Activated naive CD4-positive, alpha-beta T cell (primary cell): ENCODE measurements at regions not wholly inside any gene's neighbourhood (a gene's known extent, or its start where the extent isn't known, plus 50 kb on each side); places are given as distances from the start of the nearest gene placed in this dataset.
"Not testable (repeated sequence)": the region's sequence is repeated elsewhere in the genome, so short reads cannot be mapped to it uniquely, and the experiment has no call there.

Experiments
- DNase-seq, 4 experiments: peaks; one replicate each; lab custom pipeline; 2025; lab: John Stamatoyannopoulos, UW

DNA sequence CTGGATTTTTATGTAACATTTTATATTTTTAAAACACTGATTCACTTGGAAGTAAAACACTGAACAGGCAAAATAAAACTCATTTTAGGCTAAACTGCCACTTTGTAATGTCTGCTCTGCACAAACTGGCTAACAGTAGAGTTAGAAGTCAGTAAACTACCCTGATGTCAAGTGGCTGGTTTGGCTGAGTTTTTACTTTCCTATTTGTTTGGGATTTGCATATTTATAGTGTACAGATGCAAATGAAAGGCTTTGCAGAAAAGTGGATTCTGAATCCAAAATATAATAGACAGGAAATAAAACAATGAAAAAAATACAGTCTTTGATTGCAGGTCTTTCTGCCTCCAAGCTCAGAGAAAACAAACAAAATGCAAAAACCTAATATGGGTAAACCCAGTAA, 213.1 kb downstream of the CDH26 start:
- no peak for DNase-seq

GRCh38 chr20:60171738-60172137, 213.5 kb downstream of the CDH26 start:
- DNase-seq = no peak

- DNase-seq = no peak
These were observed 214.2 kb downstream of the CDH26 start for GRCh38 chr20:60172346-60172984.

- no peak for DNase-seq
These were observed 218.9 kb downstream of the CDH26 start for GRCh38 chr20:60177080-60177479.

GRCh38 chr20:60180986-60181385, 222.8 kb downstream of the CDH26 start:
- no peak for DNase-seq

GRCh38 chr20:60186412-60186811, 228.2 kb downstream of the CDH26 start:
- no peak for DNase-seq

DNA sequence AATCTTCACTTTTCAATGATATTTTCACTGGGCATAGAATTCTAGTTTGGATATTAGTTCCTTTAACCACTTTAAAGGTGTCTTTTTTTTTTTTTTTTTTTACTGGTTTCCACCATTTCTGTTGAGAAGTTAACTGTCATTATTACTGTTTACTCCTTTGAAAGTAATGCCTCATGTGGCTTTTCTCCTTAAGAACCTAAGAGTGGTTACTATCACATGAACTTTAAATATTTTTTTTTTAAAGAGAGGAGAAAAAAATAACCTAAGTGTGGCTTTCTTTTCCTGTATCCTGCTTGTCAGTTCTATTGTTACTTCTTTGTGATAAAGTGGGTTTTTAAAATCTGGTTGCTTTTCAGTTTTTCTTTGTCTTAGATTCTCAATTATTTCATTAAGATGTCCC, 229.5 kb downstream of the CDH26 start:
- no peak for DNase-seq

GRCh38 chr20:60191014-60191413, 232.8 kb downstream of the CDH26 start:
- no peak for DNase-seq

DNA sequence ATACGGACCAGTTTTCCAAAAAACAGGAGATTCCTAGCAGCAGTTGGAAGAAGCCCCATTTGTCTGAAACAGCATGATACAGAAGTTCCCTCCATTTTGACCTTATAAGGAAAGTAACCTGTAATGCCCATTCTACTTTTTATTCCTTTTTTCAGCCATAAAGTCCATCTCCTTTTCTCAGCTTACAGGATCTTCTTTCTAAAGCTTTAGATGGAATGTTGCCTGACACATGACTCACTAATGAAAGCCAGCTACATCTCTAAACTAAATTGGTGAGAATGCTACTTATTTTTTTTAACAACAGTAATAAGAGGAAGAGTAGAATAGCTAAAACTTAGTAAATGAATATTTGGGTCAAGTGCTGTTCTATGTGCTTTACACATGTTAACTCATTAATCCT, 234.1 kb downstream of the CDH26 start:
- DNase-seq = no peak

GRCh38 chr20:60199132-60199531, 240.9 kb downstream of the CDH26 start:
- not testable (repeated sequence) for DNase-seq

GRCh38 chr20:60199866-60200265, 241.6 kb downstream of the CDH26 start:
- DNase-seq = no peak

DNA sequence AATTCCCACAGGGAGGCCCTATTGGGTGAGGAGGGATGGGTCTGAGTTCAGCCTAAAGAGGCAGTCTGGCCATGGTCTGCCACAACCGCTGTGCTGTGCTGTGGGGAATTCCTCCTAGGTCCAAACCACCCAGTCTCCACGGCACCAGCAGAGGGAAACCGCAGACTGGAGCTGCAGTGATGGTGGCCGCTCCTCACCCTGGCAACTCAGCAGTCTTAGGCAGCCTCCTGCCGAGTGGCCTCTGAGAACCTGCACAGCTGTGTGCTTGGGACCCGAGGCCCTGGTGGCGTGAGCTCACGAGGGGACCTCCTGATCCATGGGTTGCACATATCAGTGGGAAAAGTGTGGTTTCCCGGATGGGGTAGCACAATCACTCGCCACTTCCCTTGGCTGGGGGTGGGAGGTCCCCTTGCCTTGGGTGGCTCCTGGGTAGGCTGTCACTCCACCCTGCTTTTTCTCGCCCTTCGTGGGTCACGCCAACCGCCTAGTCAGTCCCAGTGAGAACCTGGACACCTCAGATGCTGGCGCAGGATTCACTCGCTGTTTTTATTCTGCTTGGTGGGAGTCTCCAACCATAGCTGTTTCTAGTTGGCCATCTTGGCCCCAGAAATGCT, 242.2 kb downstream of the CDH26 start:
- no peak for DNase-seq

DNA sequence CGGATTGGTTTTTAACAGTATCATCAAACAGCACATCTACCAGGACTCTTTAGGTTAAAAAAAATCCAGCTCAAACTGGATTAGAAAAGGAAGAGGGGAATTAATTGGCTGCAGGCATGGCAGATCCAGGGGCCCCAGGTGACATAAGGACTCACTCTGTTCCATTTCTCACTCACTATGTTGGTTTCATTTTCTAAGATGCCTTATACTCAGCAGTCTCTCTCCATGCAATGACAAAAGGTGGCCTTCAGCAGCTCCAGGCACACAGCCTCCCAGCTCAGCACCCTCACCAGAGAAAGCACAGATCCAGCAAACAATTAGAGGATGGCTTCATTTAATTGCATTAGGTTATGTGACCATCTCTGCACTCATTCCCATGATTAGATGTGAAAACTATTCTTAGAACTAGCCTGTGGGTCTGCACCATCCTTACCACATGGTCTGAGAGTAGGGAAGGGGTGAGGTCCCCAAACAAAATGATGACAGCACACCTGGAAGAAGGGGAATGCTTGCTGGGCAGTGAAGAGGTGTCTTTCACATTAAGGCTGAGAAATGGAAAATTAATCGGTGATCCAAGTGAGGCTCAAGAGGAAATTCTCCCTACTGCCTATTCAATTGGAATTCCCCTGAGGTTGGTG, 243.1 kb downstream of the CDH26 start:
- DNase-seq = no peak

GRCh38 chr20:60202046-60202445, 243.8 kb downstream of the CDH26 start:
- DNase-seq = no peak

DNA sequence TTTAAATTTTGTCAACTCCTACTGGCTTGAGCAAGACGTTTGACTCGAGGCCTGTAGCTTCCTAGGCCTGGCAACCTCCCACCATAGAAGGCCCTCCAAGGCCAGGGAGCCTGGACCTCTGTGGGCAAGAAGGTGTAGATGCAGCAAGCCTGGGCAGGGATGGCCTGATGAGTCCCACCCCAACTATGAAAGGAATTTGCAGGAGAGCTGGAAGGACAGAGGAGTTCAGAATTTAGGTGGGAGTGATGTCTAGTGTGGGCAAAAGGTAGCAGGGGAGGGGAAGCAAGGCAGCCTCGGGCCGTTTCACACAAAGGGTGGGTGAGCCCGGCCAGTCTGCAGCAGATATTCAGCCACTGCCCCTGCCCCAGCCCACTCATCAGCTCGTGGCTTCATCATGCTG, 245.2 kb downstream of the CDH26 start:
- no peak for DNase-seq

DNA sequence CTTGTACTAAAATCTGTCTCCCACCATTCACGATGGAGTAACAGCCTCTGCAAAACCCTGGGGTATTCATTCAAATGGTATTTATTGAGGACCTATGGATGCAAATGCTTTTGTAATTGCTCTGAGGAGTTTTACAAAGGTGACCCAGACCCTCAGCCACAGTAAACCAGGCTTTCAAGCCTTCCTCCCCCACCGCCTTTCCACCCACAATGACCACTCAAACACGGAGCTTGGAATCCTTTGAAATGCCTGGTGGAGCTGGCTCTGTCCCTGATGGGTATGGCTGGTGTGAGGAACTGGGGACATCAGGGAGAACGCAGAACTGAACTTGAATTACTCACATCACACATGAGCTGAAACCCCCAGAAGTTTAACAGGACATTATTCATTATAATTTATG, 246.4 kb downstream of the CDH26 start:
- no peak for DNase-seq

GRCh38 chr20:60206259-60206658, 248.0 kb downstream of the CDH26 start:
- DNase-seq = no peak

DNA sequence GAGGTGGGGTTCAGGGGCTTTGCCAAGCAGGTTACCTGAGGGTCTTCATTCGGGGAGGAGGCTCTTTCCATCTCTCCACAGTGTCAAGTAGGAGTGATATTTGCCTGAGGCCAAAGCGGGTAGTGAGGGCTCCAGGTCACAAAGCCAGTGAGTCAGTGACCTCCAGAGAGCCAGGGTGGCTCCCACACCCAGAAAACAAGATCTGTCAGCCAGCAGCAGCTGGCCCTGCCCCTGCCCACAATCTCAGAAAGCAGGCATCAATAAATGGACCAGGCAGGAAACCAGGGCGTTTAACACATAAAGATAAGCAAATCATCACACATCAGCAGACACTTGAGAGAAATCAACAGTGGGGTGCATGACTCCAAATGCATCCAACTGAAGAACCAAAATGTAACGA, 250.8 kb downstream of the CDH26 start:
- no peak for DNase-seq

DNA sequence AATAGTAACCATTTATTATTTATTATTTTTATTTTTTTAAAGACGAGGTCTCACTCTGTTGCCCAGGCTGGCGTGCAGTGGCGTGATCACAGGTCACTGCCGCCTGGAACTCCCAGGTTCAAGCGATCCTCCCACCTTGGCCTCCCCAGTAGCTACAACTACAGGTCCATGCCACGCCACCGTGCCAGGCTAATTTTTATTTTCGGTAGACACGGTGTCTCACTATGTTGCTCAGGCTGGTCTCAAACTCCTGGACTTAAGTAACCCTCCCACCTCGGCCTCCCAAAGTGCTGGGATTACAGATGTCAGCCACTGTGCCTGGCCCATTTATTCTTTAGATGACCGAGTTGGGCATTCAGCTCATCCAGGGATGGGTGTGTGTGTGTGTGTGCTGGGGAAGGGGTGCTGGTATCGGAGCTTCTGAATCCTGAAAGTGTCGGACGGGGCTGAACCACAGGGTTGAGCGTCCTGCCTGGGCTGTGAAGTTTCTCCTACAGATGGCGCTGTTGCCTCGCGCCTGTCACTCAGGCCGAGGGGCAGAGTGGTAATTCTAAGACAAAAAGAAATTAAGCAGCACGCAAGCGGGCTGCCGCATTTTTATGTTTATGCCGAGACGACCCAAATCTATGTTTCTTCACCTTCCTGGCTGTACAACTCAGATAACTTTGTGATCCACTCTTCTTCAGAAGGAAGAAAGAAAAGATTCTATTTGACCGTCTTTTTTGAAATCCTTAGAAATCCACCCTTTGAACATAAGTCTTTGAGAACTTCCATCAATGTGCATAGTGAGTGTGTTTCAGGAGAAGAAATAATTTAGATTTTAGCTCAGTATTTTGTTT, 252.8 kb downstream of the CDH26 start:
- peak in 3 of 4 experiments; percentile 18 to 48 (median 21) for DNase-seq

DNA sequence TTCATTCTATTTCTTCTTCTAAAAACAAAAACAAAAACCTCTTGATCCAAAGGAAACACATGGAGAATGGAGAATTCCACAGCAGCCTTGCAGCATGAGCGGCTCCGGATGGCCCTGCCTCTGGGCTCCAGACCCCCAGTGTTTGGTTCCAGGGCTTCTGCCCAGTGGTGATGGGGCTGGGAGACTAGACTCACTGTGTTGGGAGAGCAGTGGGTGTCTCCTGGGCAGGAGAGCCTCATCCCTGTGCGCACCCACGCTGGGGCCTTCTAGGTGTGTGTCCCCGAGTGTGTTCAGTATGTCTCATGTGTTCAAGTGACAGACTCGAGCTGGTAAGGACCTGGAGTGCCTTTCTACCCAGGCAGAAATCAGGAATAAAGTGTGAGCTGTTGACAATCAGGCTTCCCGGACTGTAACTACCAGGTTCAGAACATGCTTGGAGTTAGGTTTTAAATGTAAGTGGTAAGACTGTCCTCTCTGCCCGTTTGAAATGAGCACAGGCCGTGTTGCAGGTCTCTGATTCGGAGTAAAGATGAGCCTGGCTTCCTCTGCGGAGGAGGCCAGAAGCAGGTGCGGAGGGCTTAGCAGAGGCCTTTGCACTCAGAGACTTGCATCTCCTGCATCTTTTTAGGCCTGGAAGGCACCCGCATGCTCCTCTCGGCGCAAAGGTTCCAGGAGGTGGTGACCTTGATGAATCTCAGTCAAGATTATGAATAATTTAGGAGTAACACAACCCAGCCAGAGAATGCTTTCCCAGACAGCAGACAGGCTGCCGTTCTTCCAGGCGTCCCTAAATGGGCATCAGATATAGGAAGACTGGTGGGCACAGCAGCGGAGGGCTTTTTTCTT, 253.6 kb downstream of the CDH26 start:
- DNase-seq = no peak

- DNase-seq = no peak
These were observed 254.5 kb downstream of the CDH26 start for GRCh38 chr20:60212695-60213094.
